Body of pancreas (tissue), 4 donors: ENCODE measurements at regions not wholly inside any gene's neighbourhood (a gene's known extent, or its start where the extent isn't known, plus 50 kb on each side); places are given as distances from the start of the nearest gene placed in this dataset.

ENCODE experiments used
- POLR2A ChIP-seq, 3 donors: fragments of 450-650 bp; IDR thresholded peaks; one replicate each; pipeline ENCODE4 v1.6.1; 2016; ENCODE audit warnings: antibody characterized with exemption in 3 of 3, mild to moderate bottlenecking in 2 of 3
- TF ChIP-seq, protein P1 (sequence below), 7 experiments: fragments of 450-650 bp in 4 of 7; fragments of 200-600 bp in 3 of 7; sonication (generic) in 3 of 7; IDR thresholded peaks; one replicate each; pipeline ENCODE4 v1.5.1; 2016 to 2019; ENCODE audit warnings: antibody characterized with exemption in 7 of 7

DNA sequence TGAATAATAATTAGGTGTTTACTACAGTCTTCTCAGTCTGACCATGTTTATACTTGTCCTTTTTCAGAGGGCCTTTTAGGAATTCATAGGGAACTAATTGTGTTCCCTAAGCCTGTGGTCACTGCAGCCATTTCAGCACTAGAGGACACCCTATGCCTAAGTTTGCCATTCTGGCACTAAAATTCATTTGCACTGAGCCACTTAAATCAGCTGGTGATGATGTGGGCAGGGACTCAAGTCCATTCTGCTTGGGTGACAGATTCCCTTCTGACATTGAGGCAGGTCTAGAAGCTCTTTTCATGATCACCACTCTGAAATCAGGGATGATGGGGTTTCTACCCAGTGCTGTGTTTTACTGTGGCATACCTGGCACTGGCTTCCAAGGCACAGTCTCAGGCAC, 1178.9 kb upstream of the DIAPH2 start:
- TF ChIP-seq, protein P1, sequence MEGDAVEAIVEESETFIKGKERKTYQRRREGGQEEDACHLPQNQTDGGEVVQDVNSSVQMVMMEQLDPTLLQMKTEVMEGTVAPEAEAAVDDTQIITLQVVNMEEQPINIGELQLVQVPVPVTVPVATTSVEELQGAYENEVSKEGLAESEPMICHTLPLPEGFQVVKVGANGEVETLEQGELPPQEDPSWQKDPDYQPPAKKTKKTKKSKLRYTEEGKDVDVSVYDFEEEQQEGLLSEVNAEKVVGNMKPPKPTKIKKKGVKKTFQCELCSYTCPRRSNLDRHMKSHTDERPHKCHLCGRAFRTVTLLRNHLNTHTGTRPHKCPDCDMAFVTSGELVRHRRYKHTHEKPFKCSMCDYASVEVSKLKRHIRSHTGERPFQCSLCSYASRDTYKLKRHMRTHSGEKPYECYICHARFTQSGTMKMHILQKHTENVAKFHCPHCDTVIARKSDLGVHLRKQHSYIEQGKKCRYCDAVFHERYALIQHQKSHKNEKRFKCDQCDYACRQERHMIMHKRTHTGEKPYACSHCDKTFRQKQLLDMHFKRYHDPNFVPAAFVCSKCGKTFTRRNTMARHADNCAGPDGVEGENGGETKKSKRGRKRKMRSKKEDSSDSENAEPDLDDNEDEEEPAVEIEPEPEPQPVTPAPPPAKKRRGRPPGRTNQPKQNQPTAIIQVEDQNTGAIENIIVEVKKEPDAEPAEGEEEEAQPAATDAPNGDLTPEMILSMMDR (IDR thresholded peaks at IDR 0.05) = no peak
- TF ChIP-seq POLR2A (IDR thresholded peaks at IDR 0.05) = no peak
